Thyroid gland (tissue), 4 donors: ENCODE measurements at regions not wholly inside any gene's neighbourhood (a gene's known extent, or its start where the extent isn't known, plus 50 kb on each side); places are given as distances from the start of the nearest gene placed in this dataset.

Experiments
- DNase-seq, 2 donors: peaks; one replicate each; pipeline ENCODE4 v3.0.0-alpha.2; 2019
- H3K27ac ChIP-seq, 3 donors: fragments of 200-600 bp; sonication (generic); 1 replicate in 2 of 3; 2 replicates in 1 of 3; pipeline ENCODE4 v1.5.1; 2016 to 2019; ENCODE audit warnings: mild to moderate bottlenecking in 1 of 3, moderate library complexity in 1 of 3
- H3K27me3 ChIP-seq: fragments of 200-600 bp; sonication (generic); one replicate; pipeline ENCODE4 v1.5.1; 2019
- H3K36me3 ChIP-seq, 2 donors: fragments of 200-600 bp; sonication (generic); one replicate each; pipeline ENCODE4 v1.5.1; 2016 to 2019
- H3K4me1 ChIP-seq, 2 donors: fragments of 200-600 bp; sonication (generic); one replicate each; pipeline ENCODE4 v1.5.1; 2017 to 2019
- H3K4me3 ChIP-seq, 3 donors: fragments of 200-600 bp; sonication (generic); replicated peaks in 1 of 3; 1 replicate in 2 of 3; 2 replicates in 1 of 3; pipeline ENCODE4 v1.5.1; 2016; ENCODE audit warnings: mild to moderate bottlenecking in 1 of 3
- H3K9me3 ChIP-seq: fragments of 200-600 bp; sonication (generic); one replicate; pipeline ENCODE4 v1.5.1; 2017
- POLR2A ChIP-seq, 2 donors: fragments of 450-650 bp; IDR thresholded peaks; one replicate each; pipeline ENCODE4 v1.6.1; 2017; ENCODE audit warnings: antibody characterized with exemption in 2 of 2, mild to moderate bottlenecking in 2 of 2, moderate library complexity in 1 of 2
- WGBS, 2 donors: methylation state at CpG; one replicate each; pipeline ENCODE4 v1.1.5; 2017; 5-methylcytosine and 5-hydroxymethylcytosine counted together
- intact Hi-C: fragments of 100-400 bp; cut with DNase I; formaldehyde crosslinking; loops from one replicate; pipeline ENCODE4 v1.15.1; 2023
- TF ChIP-seq, protein P1 (sequence below), 6 experiments: fragments of 200-600 bp in 3 of 6; fragments of 450-650 bp in 3 of 6; sonication (generic) in 3 of 6; IDR thresholded peaks; one replicate each; pipeline ENCODE4 v1.5.1; 2016 to 2019; ENCODE audit warnings: antibody characterized with exemption in 6 of 6, mild to moderate bottlenecking in 2 of 6, inconsistent platforms in 1 of 6, moderate library complexity in 1 of 6

GRCh38 chr10:43707770-43708169 lies 59.1 kb upstream of the ZNF32 start:
- Histone ChIP-seq H3K9me3 (no peaks in the 10 kb centered on the region), H3K36me3 (no peaks in the 10 kb centered on the region), H3K4me1 (no peaks in the 10 kb centered on the region), H3K27me3 (no peaks in the 10 kb centered on the region), H3K27ac (peak overlapping the region in 1 of 3 donors; percentile 15), H3K4me3 (no peak overlapping the region)
- intact Hi-C loops = no loop called here
- 49 to 62% methylated on average over 7 to 11 of the region's 11 CpGs for WGBS, 2 donors
- DNase-seq = no peak
- TF ChIP-seq, protein P1, sequence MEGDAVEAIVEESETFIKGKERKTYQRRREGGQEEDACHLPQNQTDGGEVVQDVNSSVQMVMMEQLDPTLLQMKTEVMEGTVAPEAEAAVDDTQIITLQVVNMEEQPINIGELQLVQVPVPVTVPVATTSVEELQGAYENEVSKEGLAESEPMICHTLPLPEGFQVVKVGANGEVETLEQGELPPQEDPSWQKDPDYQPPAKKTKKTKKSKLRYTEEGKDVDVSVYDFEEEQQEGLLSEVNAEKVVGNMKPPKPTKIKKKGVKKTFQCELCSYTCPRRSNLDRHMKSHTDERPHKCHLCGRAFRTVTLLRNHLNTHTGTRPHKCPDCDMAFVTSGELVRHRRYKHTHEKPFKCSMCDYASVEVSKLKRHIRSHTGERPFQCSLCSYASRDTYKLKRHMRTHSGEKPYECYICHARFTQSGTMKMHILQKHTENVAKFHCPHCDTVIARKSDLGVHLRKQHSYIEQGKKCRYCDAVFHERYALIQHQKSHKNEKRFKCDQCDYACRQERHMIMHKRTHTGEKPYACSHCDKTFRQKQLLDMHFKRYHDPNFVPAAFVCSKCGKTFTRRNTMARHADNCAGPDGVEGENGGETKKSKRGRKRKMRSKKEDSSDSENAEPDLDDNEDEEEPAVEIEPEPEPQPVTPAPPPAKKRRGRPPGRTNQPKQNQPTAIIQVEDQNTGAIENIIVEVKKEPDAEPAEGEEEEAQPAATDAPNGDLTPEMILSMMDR (IDR thresholded peaks at IDR 0.05) = no peak
- no peak for TF ChIP-seq POLR2A (IDR thresholded peaks at IDR 0.05)

DNA sequence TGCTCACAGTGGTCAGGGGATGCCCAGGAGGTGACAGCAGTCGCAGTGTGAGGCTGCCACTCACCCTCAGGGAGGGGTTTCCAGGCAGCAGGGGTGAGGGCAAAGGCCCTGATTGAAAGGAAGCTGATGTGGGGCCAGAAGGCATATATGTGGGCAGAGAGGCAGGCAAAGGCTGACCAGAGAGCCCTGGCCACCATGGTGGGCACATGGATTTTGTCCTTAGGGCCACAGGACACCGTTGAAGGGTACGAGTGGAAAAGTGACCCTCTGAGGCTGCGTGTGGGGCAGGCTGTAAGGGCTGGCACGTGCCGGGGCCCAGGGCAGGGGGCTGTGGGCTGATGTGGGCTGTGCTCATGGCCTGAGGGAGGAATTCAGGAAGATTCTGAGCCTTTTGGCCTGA lies 57.5 kb upstream of the ZNF32 start:
- H3K27me3 ChIP-seq = no peaks in the 10 kb centered on the region
- intact Hi-C loops = no loop called here

GRCh38 chr10:43703286-43703685 lies 54.6 kb upstream of the ZNF32 start:
- no peak overlapping the region for H3K4me3 ChIP-seq
- H3K36me3 ChIP-seq = no peaks in the 10 kb centered on the region
- no peaks in the 10 kb centered on the region for H3K9me3 ChIP-seq
- no peak overlapping the region for H3K27ac ChIP-seq
- TF ChIP-seq, protein P1 (IDR thresholded peaks at IDR 0.05) = no peak
- no peak for TF ChIP-seq POLR2A (IDR thresholded peaks at IDR 0.05)
- WGBS, 2 donors = 89 to 91% methylated on average over 9 to 12 of the region's 13 CpGs
- intact Hi-C loops = no loop called here
- H3K4me1 ChIP-seq = no peaks in the 10 kb centered on the region
- DNase-seq = no peak
- H3K27me3 ChIP-seq = no peaks in the 10 kb centered on the region

More for the DNA sequence above, 57.5 kb upstream of the ZNF32 start:
- Histone ChIP-seq H3K27ac (no peak overlapping the region), H3K9me3 (no peaks in the 10 kb centered on the region), H3K4me1 (no peaks in the 10 kb centered on the region), H3K4me3 (no peak overlapping the region), H3K36me3 (no peaks in the 10 kb centered on the region)
- TF ChIP-seq, protein P1 (IDR thresholded peaks at IDR 0.05) = no peak
- no peak for TF ChIP-seq POLR2A (IDR thresholded peaks at IDR 0.05)
- WGBS, 2 donors = 83 to 89% methylated on average over 6 of the region's 6 CpGs
- no peak for DNase-seq

- Histone ChIP-seq H3K27ac (no peak overlapping the region), H3K4me3 (no peak overlapping the region), H3K4me1 (no peaks in the 10 kb centered on the region), H3K36me3 (no peaks in the 10 kb centered on the region), H3K27me3 (no peaks in the 10 kb centered on the region), H3K9me3 (no peaks in the 10 kb centered on the region)
- no peak for TF ChIP-seq POLR2A (IDR thresholded peaks at IDR 0.05)
- TF ChIP-seq, protein P1 (IDR thresholded peaks at IDR 0.05) = no peak
- WGBS, 2 donors = 95 to 97% methylated on average over 10 to 18 of the region's 19 CpGs
- intact Hi-C loops = no loop called here
- DNase-seq = no peak
Measured at GRCh38 chr10:43702936-43703281, 54.2 kb upstream of the ZNF32 start.

GRCh38 chr10:43702213-43702935 lies 53.7 kb upstream of the ZNF32 start:
- no peaks in the 10 kb centered on the region for H3K36me3 ChIP-seq
- H3K9me3 ChIP-seq = no peaks in the 10 kb centered on the region
- H3K27me3 ChIP-seq = no peaks in the 10 kb centered on the region
- no peaks in the 10 kb centered on the region for H3K4me1 ChIP-seq
- H3K4me3 ChIP-seq = no peak overlapping the region
- intact Hi-C loops = no loop called here
- WGBS, 2 donors = 84 to 91% methylated on average over 23 to 28 of the region's 33 CpGs
- no peak for DNase-seq
- H3K27ac ChIP-seq = no peak overlapping the region
- TF ChIP-seq POLR2A (IDR thresholded peaks at IDR 0.05) = no peak
- TF ChIP-seq, protein P1 (IDR thresholded peaks at IDR 0.05) = no peak
